OCI-LY3 (cell line): ENCODE measurements at regions not wholly inside any gene's neighbourhood (a gene's known extent, or its start where the extent isn't known, plus 50 kb on each side); places are given as distances from the start of the nearest gene placed in this dataset.

ENCODE experiments used
- EZH2phosphoT487 ChIP-seq: fragments of 200-600 bp; shearing (Covaris generic); IDR thresholded peaks from 2 replicates; pipeline ENCODE4 v1.6.1; 2018; ENCODE audit warnings: antibody characterized with exemption, mixed run types, low read depth
- TF ChIP-seq, protein P1 (sequence below): fragments of 200-600, 300-600 bp; sonication (generic); IDR thresholded peaks from 2 replicates; pipeline ENCODE4 v1.5.1; 2014; ENCODE audit warnings: antibody characterized with exemption, low read length, low read depth

DNA sequence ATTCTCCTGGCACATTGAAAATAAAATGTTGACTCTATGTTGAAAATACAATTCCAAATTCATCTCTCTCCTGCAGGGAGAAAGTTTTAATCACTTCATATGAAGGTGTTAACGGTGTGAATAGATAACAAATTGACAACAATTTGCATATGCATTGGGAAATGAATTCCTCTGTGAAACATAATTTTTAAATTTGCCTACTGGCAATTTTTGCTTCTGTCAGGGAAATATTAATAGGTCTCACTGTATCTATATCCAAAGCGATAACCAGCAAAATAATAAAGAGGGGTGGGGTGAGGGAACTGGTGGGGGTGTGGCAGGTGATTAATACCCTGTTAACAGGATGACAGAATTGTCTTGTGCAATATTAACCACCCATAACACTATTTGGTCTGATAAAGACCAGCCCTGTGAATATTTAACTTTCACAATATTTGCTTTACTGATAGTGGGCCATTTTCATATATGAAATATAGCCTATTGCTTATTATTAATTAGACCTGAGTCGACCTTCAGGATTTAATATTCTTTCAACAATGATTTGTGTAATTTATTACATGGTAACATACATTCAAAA is 239.0 kb upstream of the SSTR1 start:
- TF ChIP-seq, protein P1, sequence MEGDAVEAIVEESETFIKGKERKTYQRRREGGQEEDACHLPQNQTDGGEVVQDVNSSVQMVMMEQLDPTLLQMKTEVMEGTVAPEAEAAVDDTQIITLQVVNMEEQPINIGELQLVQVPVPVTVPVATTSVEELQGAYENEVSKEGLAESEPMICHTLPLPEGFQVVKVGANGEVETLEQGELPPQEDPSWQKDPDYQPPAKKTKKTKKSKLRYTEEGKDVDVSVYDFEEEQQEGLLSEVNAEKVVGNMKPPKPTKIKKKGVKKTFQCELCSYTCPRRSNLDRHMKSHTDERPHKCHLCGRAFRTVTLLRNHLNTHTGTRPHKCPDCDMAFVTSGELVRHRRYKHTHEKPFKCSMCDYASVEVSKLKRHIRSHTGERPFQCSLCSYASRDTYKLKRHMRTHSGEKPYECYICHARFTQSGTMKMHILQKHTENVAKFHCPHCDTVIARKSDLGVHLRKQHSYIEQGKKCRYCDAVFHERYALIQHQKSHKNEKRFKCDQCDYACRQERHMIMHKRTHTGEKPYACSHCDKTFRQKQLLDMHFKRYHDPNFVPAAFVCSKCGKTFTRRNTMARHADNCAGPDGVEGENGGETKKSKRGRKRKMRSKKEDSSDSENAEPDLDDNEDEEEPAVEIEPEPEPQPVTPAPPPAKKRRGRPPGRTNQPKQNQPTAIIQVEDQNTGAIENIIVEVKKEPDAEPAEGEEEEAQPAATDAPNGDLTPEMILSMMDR, result no peak
- TF ChIP-seq EZH2phosphoT487, result no peak
